ENCODE measurements at regions not wholly inside any gene's neighbourhood (a gene's known extent, or its start where the extent isn't known, plus 50 kb on each side); places are given as distances from the start of the nearest gene placed in this dataset.

- H3K36me3 Mint-ChIP-seq (ENCODE audit: low read depth), result no peaks in the 10 kb centered on the region
- H3K27me3 Mint-ChIP-seq, result no peaks in the 10 kb centered on the region
- ChIA-PET CTCF (no interaction called here), POLR2A (no interaction called here)
- no peaks in the 10 kb centered on the region for H3K4me1 Mint-ChIP-seq
- TF ChIP-seq CTCF (IDR thresholded peaks at IDR 0.05), result no peak
- no peak overlapping the region for H3K4me3 Mint-ChIP-seq
- DNase-seq, result no peak
- H3K27ac Mint-ChIP-seq, result no peak overlapping the region
- intact Hi-C loops (cut with micrococcal nuclease), result no loop called here
- no peak for ATAC-seq (ENCODE audit: low read depth)
- H3K9me3 Mint-ChIP-seq, result peaks cover 2% of the 10 kb centered on the region
These were observed 231.0 kb downstream of the GLI2 start for GRCh38 chr2:120966510-120967254.

GRCh38 chr2:120968307-120969015, 232.8 kb downstream of the GLI2 start:
- DNase-seq, result no peak

GRCh38 chr2:120969613-120970355, 234.1 kb downstream of the GLI2 start:
- POLR2A ChIA-PET, result no interaction called here
- no peaks in the 10 kb centered on the region for H3K27me3 Mint-ChIP-seq
- H3K27ac Mint-ChIP-seq, result no peak overlapping the region
- intact Hi-C loops (cut with micrococcal nuclease), result no loop called here
- H3K36me3 Mint-ChIP-seq (ENCODE audit: low read depth), result no peaks in the 10 kb centered on the region
- DNase-seq, result no peak
- no peaks in the 10 kb centered on the region for H3K4me1 Mint-ChIP-seq
- peaks cover 2% of the 10 kb centered on the region for H3K9me3 Mint-ChIP-seq
- H3K4me3 Mint-ChIP-seq, result no peak overlapping the region
- ATAC-seq (ENCODE audit: low read depth), result no peak
- no peak for TF ChIP-seq CTCF (IDR thresholded peaks at IDR 0.05)
- CTCF ChIA-PET, result no interaction called here

More at GRCh38 chr2:120968307-120969015, 232.8 kb downstream of the GLI2 start:
- H3K36me3 Mint-ChIP-seq (ENCODE audit: low read depth), result no peaks in the 10 kb centered on the region
- H3K27me3 Mint-ChIP-seq, result no peaks in the 10 kb centered on the region
- no peak for TF ChIP-seq CTCF (IDR thresholded peaks at IDR 0.05)
- ATAC-seq (ENCODE audit: low read depth), result no peak
- POLR2A ChIA-PET, result no interaction called here
- no peaks in the 10 kb centered on the region for H3K4me1 Mint-ChIP-seq
- CTCF ChIA-PET, result no interaction called here
- intact Hi-C loops (cut with micrococcal nuclease), result no loop called here
- peaks cover 2% of the 10 kb centered on the region for H3K9me3 Mint-ChIP-seq
- no peak overlapping the region for H3K4me3 Mint-ChIP-seq
- H3K27ac Mint-ChIP-seq, result no peak overlapping the region

- Mint-ChIP-seq H3K4me3 (no peak overlapping the region), H3K36me3 (ENCODE audit: low read depth) (no peaks in the 10 kb centered on the region), H3K27ac (no peak overlapping the region), H3K9me3 (peaks cover 2% of the 10 kb centered on the region), H3K4me1 (no peaks in the 10 kb centered on the region), H3K27me3 (no peaks in the 10 kb centered on the region)
- no peak for DNase-seq
- intact Hi-C loops (cut with micrococcal nuclease), result no loop called here
- POLR2A ChIA-PET, result no interaction called here
- no peak for ATAC-seq (ENCODE audit: low read depth)
- TF ChIP-seq CTCF (IDR thresholded peaks at IDR 0.05), result no peak
- CTCF ChIA-PET, result no interaction called here
These were observed 236.2 kb downstream of the GLI2 start for GRCh38 chr2:120971866-120972265.

- intact Hi-C loops (cut with micrococcal nuclease), result no loop called here
- no peak for ATAC-seq (ENCODE audit: low read depth)
- H3K4me3 Mint-ChIP-seq, result no peak overlapping the region
- H3K36me3 Mint-ChIP-seq (ENCODE audit: low read depth), result no peaks in the 10 kb centered on the region
- no peak for TF ChIP-seq CTCF (IDR thresholded peaks at IDR 0.05)
- no peak overlapping the region for H3K27ac Mint-ChIP-seq
- H3K4me1 Mint-ChIP-seq, result no peaks in the 10 kb centered on the region
- H3K27me3 Mint-ChIP-seq, result no peaks in the 10 kb centered on the region
- ChIA-PET CTCF (no interaction called here), POLR2A (no interaction called here)
- peaks cover 2% of the 10 kb centered on the region for H3K9me3 Mint-ChIP-seq
- DNase-seq, result no peak
These were observed 236.6 kb downstream of the GLI2 start for GRCh38 chr2:120972286-120972685.
